OCI-LY7 (cell line): ENCODE measurements at regions not wholly inside any gene's neighbourhood (a gene's known extent, or its start where the extent isn't known, plus 50 kb on each side); places are given as distances from the start of the nearest gene placed in this dataset.

ENCODE experiments used
- EZH2phosphoT487 ChIP-seq: fragments of 200-600 bp; sonication (generic); IDR thresholded peaks from 2 replicates; pipeline ENCODE4 v1.6.1; 2018; ENCODE audit warnings: low read depth, borderline replicate concordance, mild to moderate bottlenecking, mixed run types, antibody characterized with exemption, low read length, moderate library complexity, mixed read lengths
- TF ChIP-seq, protein P1 (sequence below): fragments of 200-600 bp; sonication (generic); conservative IDR thresholded peaks from 2 replicates; pipeline ENCODE4 v1.5.1; 2014; ENCODE audit warnings: mild to moderate bottlenecking, antibody characterized with exemption, low read length, moderate library complexity, mixed read lengths

DNA sequence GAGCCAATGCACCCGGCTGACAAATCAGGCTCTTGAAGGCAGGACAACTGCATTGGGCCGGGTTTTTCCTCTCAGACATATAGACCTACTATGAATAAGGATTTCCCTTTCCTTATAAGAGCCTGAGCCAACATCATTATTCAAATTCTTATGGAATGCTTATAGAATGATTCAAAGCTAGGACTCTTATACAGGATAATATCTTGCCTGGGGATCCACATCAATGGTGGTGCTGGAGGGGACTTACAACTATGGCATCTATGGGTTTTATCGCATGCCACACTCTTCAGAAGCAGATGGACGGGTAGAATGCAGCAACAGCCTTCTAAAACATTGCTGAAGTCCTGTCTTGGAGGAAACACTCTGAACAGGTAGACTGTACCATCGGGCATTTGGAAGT is 296.8 kb upstream of the KYNU start:
- TF ChIP-seq, protein P1, sequence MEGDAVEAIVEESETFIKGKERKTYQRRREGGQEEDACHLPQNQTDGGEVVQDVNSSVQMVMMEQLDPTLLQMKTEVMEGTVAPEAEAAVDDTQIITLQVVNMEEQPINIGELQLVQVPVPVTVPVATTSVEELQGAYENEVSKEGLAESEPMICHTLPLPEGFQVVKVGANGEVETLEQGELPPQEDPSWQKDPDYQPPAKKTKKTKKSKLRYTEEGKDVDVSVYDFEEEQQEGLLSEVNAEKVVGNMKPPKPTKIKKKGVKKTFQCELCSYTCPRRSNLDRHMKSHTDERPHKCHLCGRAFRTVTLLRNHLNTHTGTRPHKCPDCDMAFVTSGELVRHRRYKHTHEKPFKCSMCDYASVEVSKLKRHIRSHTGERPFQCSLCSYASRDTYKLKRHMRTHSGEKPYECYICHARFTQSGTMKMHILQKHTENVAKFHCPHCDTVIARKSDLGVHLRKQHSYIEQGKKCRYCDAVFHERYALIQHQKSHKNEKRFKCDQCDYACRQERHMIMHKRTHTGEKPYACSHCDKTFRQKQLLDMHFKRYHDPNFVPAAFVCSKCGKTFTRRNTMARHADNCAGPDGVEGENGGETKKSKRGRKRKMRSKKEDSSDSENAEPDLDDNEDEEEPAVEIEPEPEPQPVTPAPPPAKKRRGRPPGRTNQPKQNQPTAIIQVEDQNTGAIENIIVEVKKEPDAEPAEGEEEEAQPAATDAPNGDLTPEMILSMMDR, result no peak
- no peak for TF ChIP-seq EZH2phosphoT487
